ENCODE measurements at regions not wholly inside any gene's neighbourhood (a gene's known extent, or its start where the extent isn't known, plus 50 kb on each side); places are given as distances from the start of the nearest gene placed in this dataset.

- no peak overlapping the region for H3K4me3 ChIP-seq
- no peak overlapping the region for H3K27ac ChIP-seq
- no peak for TF ChIP-seq CTCF (IDR thresholded peaks at IDR 0.05)
- H3K4me1 ChIP-seq = peaks cover 0 to 2% of the 10 kb centered on the region in 2 donors
- H3K27me3 ChIP-seq = no peaks in the 10 kb centered on the region
- H3K36me3 ChIP-seq = no peaks in the 10 kb centered on the region
- H3K9me3 ChIP-seq = no peaks in the 10 kb centered on the region
- no peak for DNase-seq (ENCODE audit: low spot score in 2 of 2)
- intact Hi-C loops (cut with DNase I) = no loop called here
Measured at GRCh38 chr3:145522893-145523651, 637.9 kb downstream of the PLOD2 start.

DNA sequence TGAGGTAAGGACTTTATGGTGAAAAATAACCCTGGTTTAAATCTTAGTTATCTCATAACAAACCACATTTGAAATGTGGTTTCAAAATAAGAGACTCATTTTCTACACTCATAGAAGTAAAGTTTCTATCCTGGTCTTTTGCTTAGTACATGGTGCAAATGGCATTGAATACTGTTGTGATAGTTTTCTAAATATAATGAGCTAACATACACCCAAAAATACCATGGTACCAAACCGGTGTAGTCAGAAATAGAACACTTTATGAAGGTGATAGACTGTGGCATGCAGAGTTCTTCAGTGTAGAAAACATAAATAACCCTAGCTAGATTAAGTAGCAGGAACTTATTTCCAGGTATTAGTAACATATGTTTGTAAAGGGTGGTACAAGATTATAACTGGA lies 629.4 kb downstream of the PLOD2 start:
- H3K4me1 ChIP-seq = peaks cover 0 to 14% of the 10 kb centered on the region in 2 donors
- H3K4me3 ChIP-seq = no peak overlapping the region
- no peaks in the 10 kb centered on the region for H3K9me3 ChIP-seq
- DNase-seq (ENCODE audit: low spot score in 2 of 2) = no peak
- no peak for TF ChIP-seq CTCF (IDR thresholded peaks at IDR 0.05)
- no peaks in the 10 kb centered on the region for H3K36me3 ChIP-seq
- no peaks in the 10 kb centered on the region for H3K27me3 ChIP-seq
- no peak overlapping the region for H3K27ac ChIP-seq
- intact Hi-C loops (cut with DNase I) = loop anchor here (5.0 to 10.0 kb wide), 2 partner anchors 573 to 1559 kb away; partner anchors contain the start of gene DIPK2A

DNA sequence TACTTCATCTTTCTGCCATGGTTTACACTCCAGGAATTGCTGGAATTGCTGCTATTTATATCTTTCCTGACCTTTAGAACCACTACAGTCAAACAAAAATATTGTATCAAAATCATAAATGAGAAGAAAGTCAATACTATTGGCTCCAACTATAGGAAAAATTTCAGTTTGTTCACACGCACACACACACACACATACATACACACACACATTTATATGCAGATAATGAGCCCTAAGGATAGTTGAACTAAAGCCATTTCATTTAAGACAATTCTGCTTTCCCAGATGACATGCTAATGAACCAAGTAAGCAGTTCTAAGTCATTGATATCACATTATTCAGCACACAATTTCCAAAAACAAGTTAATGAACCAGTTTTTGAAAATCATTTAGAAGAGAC lies 627.3 kb downstream of the PLOD2 start:
- Histone ChIP-seq H3K36me3 (no peaks in the 10 kb centered on the region), H3K27ac (peak overlapping the region; percentile 49 to 62), H3K4me1 (peaks cover 0 to 14% of the 10 kb centered on the region in 2 donors), H3K27me3 (no peaks in the 10 kb centered on the region), H3K9me3 (no peaks in the 10 kb centered on the region), H3K4me3 (no peak overlapping the region)
- TF ChIP-seq CTCF (IDR thresholded peaks at IDR 0.05) = no peak
- intact Hi-C loops (cut with DNase I) = loop anchor here (5.0 to 10.0 kb wide), 2 partner anchors 571 to 1561 kb away; partner anchors contain the start of gene DIPK2A
- DNase-seq (ENCODE audit: low spot score in 2 of 2) = no peak

GRCh38 chr3:145536461-145536860 lies 624.5 kb downstream of the PLOD2 start:
- DNase-seq (ENCODE audit: low spot score in 2 of 2) = no peak
- peaks cover 0 to 14% of the 10 kb centered on the region in 2 donors for H3K4me1 ChIP-seq

GRCh38 chr3:145550522-145550921 lies 610.5 kb downstream of the PLOD2 start:
- intact Hi-C loops (cut with DNase I) = no loop called here
- H3K4me3 ChIP-seq = no peak overlapping the region

More at GRCh38 chr3:145536461-145536860, 624.5 kb downstream of the PLOD2 start:
- H3K27me3 ChIP-seq = no peaks in the 10 kb centered on the region
- H3K36me3 ChIP-seq = no peaks in the 10 kb centered on the region
- H3K27ac ChIP-seq = peak overlapping the region in 1 of 2 donors; percentile 23
- intact Hi-C loops (cut with DNase I) = loop anchor here (10.0 kb wide), 1 partner anchor 568 kb away; no protein-coding TSS in a partner anchor
- H3K4me3 ChIP-seq = no peak overlapping the region
- no peaks in the 10 kb centered on the region for H3K9me3 ChIP-seq
- TF ChIP-seq CTCF (IDR thresholded peaks at IDR 0.05) = no peak

More at GRCh38 chr3:145550522-145550921, 610.5 kb downstream of the PLOD2 start:
- Histone ChIP-seq H3K36me3 (no peaks in the 10 kb centered on the region), H3K4me1 (no peaks in the 10 kb centered on the region), H3K27me3 (no peaks in the 10 kb centered on the region), H3K27ac (no peak overlapping the region), H3K9me3 (no peaks in the 10 kb centered on the region)
- no peak for TF ChIP-seq CTCF (IDR thresholded peaks at IDR 0.05)
- no peak for DNase-seq (ENCODE audit: low spot score in 2 of 2)
